22Rv1 (cell line): ENCODE measurements at regions not wholly inside any gene's neighbourhood (a gene's known extent, or its start where the extent isn't known, plus 50 kb on each side); places are given as distances from the start of the nearest gene placed in this dataset.

Source experiments
- H3K27ac ChIP-seq: fragments of 450-650 bp; 2 replicates; pipeline ENCODE4 v1.5.1; 2017
- CTCF ChIP-seq: fragments of 450-650 bp; IDR thresholded peaks from 2 replicates; pipeline ENCODE4 v1.5.1; 2017; ENCODE audit warnings: mild to moderate bottlenecking
- ZFX ChIP-seq: fragments of 450-650 bp; IDR thresholded peaks from 2 replicates; pipeline ENCODE4 v1.6.1; 2017; ENCODE audit warnings: antibody characterized with exemption, borderline replicate concordance

DNA sequence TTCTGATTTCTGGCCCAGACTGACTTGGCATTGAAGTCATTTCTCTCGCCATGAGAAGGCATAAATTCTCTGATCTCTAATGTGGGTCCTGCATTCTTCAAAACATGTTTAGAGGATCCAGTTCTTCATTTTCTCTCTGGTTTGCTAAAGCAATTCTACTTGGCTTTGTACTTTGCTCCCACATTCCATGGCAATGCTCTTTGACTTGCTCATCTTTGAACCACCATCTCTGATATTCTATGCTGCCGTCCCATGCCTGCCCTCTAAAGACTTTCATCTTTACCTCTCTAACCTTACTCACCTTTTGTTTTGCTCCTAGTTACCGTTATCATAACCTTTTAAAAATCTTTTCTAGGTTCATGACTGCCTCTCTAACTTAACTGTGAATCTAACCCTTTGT, 366.9 kb downstream of the KIF4B start:
- H3K27ac ChIP-seq = no peak overlapping the region
- TF ChIP-seq ZFX (no peak), CTCF (no peak)

- TF ChIP-seq CTCF (no peak), ZFX (no peak)
- H3K27ac ChIP-seq = no peak overlapping the region
Measured at GRCh38 chr5:155381654-155382053, 368.1 kb downstream of the KIF4B start.

DNA sequence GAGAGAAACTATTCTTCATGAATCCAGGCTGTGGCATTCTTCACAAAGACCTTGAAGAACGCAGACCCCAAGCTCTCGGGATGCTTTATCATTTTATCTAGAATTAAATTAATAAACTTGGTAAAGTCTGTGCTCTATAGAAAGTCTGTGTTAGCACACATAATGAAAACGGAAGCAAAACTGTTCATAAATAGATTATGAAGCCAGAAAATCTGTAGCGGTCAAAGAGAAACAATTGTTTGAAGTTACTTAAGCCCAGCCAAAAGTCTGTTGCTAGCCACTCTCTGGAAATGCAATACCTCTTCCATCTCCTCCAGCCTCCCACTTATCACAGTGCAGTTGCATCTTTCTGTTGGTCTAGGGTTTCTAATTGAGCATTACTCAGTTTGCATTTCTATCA, 375.9 kb downstream of the KIF4B start:
- H3K27ac ChIP-seq = no peak overlapping the region
- TF ChIP-seq ZFX (no peak), CTCF (no peak)

- no peak overlapping the region for H3K27ac ChIP-seq
- no peak for TF ChIP-seq CTCF
- no peak for TF ChIP-seq ZFX
Measured at GRCh38 chr5:155394727-155395126, 381.2 kb downstream of the KIF4B start.

GRCh38 chr5:155402927-155403640, 389.5 kb downstream of the KIF4B start:
- no peak overlapping the region for H3K27ac ChIP-seq
- TF ChIP-seq ZFX = no peak
- TF ChIP-seq CTCF = no peak

GRCh38 chr5:155406815-155407214, 393.3 kb downstream of the KIF4B start:
- H3K27ac ChIP-seq = no peak overlapping the region
- TF ChIP-seq ZFX (no peak), CTCF (no peak)

GRCh38 chr5:155408465-155408864, 394.9 kb downstream of the KIF4B start:
- no peak overlapping the region for H3K27ac ChIP-seq
- TF ChIP-seq CTCF (no peak), ZFX (no peak)
